ENCODE measurements at regions not wholly inside any gene's neighbourhood (a gene's known extent, or its start where the extent isn't known, plus 50 kb on each side); places are given as distances from the start of the nearest gene placed in this dataset.
A peak's percentile ranks its signal among the peaks of the same experiment; 100 is the strongest.

DNA sequence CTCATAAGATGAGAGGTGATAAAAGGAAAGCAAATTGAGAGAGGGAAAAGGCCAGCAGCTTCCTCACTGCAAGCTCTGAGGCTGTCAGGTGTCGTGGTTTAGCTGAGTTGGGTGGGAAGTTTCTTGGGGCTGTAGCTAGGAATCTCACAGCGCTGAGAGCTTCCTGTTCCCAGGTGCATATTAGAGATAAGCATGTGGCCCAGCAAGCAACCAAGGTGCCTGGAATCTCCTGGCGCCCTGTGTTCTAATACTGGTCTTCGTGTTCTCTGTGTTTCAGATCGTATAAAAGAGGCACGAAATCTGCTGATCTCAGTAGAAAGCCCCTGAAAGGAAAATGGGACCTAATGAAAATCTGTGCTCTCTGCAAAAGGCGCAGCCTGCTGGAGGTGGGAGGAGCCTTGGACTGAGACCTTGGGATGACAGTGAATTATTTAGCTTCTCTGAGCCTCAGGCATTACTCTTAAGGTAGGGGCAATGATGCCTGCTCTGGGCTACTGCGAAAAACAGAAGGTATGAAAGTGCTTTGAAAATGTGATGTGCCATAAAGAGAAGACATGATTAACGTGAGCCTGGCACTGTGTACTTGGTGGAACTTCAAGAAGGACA is 499.9 kb downstream of the TBL1XR1 start:
- no peak for DNase-seq

DNA sequence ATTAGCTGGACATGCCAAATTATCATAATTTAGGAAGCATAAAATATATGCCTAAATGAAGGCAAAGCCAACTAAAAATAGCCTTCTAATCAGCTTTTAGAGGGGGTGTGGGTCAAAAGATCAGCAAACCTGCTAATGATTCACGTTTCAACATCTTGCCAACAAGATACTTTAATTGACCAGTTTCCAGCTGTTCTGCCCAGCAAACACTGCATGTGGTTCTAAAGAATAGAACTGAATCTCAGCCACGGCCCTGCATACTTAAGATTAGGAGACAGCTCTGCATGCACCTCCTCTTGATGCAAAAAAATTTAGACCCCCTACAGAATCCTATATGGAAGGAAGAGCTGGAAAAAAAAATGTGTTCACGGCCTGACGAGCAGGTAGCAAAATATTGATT is 500.5 kb downstream of the TBL1XR1 start:
- no peak for DNase-seq

DNA sequence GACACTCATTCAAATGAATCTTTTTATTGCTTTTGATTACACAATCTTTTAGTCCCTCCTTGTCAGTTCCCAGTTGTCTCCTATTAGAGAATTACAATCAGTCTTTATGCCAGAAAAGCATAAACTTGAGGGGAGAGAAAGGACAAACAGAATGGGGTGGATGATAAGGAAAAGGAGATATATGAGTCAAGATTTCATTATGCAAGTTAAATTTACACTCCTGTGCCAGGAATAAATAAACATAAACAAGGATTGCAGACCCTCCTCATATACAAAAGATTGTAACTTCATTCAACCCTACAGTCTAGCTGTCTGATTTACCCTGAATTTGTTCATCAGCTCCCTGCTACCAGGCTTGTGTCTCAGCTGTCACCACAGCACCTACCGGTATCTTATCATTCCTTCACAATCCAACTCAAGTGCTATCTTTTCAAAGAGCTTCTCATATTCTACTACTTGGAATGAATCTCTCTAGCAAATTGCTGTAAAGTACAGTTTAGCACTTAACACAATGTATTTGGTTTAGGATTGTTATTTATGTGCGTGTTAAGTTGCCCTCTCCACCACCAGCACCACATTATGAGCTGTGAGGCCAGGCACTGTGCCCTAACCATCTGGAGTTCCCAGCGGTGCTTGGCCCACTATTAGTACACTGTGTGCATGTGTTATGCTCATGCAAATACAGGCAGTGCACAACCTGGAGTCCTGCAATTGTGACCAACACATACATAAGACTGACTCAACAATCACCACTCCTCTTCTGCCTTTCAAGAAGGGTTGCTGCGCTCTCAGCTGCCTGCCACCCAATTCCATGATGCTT is 504.1 kb downstream of the TBL1XR1 start:
- DNase-seq = peak; percentile 52

DNA sequence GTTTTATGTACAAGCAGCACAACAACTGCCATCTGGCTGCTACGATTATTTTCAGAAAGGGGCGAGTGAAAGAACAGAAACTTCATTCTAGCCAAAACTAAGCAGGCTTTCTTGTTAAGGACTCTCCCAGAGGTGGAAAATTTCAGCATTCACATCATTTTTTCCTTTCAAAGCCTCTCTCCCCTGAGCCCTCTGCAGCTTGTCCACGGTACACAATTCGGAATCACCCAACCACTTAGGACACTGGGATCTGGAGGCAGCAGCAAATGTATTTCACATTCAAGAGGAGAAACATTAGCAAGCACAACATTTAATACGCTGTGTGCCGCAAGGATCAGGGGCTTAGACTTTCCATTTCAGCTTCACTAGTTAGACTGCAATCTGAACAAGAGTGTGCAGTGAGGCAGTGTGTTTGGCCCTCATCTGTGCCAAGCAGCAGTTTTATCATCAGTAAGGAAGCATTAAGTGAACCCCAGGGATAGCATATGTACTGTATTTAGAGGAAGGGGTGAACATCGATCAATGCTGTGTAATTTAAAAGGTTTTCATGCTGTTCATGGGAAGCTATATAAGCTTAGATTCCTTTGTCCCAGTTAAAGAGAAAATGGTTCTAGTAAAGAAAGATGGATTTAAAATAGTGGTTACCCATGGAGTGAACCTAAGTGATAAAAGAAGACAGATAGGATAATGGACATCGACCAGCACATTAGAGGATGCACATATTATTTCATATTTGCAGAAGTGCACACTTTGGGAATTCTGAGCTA is 504.9 kb downstream of the TBL1XR1 start:
- peak; percentile 42 for DNase-seq

DNA sequence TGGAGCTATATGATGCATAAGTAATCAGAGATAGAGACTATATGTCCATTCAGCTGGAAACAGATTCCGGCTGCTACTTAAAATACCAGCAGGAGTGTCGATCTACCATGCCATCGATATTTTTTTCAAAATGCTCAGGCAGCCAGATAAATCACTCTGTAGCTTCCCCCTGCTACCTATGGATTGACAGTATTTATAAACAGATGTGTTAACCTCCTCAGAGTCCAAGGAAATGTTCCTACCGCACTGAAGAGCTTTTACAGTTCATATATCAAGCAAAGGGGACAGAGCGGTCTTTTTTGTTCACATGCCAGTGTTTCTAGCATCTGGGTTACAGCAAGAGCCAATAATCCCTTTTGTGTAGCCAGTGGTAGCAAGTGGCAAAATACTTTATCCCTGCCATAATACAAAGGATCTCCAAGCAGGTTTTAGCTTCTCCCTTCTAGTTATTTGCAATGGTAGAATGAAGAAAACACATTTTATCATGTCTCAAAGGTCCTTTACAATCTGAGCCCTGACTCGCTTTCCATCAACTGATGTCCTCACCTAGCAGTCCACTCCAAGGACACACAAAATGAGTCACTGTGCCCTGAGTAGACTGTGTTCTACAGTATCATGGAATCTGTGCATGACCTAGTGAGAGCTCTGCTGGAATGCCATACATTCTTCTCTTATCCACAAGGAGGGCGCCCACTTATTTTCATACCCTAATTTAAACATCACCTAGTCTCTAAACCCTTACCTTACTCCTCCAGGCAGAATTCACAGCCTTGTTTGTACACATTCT is 507.0 kb downstream of the TBL1XR1 start:
- DNase-seq = peak; percentile 28

DNA sequence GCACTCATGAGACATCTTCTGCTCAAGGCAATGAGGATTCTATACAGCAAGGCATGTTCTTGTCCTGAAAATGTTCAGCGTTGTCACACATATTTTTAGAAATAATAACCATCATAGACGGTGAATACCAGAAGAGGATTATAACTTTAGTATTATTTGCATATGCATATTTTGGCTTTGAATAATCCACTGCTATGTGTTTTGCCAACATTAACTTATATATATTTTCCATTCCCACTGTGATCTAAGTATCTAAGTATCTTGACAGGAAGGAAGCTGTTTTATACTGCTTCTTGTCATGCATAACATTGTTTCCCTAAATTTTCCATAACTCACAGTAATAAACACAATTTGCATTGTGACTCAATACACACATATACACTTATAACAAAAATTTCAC is 509.5 kb downstream of the TBL1XR1 start:
- no peak for DNase-seq

DNA sequence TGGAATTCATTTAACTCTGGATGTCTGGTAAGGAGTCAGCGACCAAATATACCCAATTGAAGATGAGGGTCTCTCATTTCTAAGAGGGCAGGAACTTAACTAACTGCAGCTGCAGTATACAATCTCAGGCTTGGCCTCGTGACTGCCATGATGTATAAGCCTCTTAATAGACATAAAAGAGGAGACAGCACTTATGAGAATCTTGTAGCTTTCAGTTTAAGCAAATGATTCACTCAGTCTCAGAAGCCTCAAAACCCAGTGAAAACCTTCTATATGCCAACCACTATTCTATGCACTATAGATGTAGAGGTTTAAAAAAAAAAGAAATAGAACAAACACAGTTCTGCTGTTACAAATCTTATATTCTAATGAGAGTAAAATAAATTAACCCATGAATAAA is 513.9 kb downstream of the TBL1XR1 start:
- DNase-seq = no peak

DNA sequence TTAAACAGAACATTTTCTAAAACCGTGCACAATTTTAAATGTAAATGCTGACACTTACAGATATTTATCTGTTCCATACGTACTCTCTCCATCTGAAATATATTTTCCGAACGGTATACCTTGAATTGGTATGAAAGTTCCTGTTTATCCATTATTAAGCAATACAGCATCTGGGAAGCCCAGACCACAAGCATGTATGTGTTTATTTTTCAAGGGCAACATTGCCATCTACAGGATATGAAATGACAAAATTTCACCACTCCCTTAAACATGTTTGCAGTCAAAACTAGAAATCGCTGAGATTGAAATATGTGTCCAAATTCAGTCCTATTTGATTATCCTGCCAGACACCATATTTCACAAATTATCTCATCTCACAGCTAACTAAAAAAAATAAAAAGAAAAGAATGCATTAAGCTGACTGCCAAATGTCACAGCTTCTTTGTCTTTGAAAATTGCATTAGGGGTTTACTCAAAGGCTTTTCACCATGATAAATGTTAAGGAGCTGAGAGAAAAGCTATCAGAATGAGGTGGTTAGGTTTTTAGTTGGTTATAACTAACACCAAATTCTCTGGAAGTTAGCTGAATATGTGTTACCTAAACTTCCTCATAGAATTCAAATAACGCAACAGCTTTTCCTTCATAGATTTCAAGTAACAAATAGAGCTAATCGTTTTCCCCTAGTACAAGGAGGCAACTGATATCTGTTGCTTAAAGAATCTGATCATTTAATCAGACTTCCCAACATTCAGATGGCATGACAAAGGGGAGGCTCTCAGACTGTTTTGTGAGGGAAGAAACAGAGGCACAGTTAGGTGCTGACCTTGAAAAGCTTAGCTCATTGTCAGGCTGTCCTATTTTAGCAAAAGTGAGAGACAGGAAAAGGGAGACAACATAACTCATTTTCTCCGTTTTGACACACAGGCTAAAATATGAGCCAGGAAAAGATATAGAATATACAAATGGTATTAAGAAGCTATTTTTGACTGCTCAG is 533.1 kb downstream of the TBL1XR1 start:
- peak; percentile 80 for DNase-seq

DNA sequence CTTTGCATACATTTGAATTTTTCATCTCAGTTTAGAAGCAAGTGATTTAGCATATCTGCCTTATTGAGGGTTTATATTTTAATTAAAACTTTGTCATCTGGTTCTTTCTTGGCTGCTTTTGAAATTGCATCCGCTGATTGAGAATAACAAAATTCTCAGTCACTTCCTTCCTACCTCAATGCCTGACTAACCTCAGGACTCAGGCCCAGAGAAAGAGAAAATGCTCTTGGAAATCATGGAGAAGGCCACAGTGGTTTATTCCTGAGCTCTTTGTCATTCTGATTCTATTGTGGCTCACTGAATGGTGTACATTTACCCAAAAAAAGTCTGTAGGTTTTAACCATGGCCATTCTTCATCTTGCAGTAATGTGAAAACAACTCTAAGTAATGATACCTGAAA is 533.9 kb downstream of the TBL1XR1 start:
- no peak for DNase-seq

DNA sequence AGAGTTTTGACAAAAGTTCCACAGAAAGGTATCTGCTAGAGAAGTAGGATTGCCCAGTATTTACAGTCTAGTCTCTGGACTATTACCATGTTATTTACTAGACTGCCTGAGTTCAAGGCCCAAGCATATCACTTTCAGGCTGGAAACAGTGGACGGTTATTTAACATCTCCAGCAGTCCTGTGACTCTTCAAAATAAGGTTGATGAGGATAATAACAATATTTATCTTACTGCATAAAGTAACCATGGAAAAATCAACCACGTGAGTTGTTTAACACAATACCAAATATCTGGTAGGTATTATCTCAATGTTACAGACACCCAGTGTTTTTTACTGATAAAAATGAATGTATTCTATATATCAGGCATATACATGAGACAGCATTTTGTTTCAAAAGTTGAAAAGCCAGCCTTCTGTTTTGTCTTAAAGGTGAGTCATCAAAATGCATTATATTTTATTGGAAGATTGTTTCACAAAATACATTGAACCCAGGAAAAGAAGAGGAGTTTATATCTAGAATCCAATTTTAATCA is 535.8 kb downstream of the TBL1XR1 start:
- no peak for DNase-seq

DNA sequence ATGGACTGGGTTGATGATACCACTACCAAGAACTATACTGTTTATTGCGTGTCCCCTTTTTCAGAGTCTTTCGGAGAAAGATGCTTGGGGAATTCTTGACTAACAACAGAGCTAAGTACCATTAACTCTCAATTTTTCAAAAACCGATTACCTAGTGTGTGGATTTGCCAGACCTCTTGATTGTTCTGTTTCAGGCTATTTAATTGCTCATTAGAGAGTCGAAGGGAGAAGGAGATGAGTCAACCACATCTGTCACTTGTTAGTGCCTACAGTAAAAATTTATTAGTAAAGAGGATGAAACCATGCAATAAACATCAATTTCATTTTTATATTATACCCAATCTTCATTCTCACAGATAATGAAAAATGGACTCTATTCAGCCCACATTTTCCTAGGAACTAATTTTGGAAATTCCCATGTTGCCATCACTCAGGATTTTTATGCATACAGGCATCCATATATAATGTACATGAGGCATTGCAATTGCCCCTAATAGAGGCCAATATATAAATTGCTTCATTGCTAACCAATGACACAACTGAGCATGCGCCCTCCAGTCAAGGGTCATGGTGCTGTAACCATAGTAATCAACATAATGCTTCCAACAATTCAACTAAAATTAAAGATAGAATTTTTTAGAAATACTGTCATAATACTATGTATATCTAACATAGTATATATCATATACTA is 541.7 kb downstream of the TBL1XR1 start:
- DNase-seq = peak; percentile 48

DNA sequence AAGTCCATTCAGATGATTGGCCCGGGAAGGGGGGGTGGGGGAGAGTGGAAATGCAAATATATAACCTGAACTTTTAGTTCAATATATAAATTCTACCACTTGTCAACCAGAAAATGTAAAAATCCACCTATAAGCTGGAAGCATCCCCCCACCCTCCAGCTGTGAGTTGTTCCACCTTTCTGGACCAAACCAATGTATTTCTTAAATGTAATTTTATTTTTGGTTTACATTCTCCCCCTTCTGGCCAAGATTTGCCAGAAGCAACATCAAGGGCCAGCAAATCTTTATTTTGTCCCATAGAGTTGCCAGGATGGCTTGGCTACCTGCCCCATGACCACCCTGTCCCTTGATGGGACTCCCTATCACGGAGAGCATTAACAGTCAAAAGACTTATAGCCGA is 545.7 kb downstream of the TBL1XR1 start:
- no peak for DNase-seq

DNA sequence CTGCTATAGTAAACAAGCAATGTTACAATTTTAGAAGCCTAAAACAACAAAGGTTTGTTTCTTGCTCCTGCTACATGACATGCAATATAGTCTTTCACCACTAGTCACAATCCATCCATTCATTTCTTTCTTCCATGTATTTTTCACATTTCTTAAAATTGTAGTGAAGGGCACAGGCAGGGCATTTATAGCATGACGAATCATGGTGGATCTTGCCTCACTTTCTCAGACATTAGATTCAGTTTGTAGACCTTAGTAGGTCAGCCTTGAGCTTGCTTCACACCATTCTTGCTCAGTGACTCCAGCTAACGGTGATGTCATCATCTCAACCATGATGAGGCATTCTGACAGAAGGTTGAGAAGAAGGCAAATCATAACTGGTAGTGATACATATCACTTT is 546.8 kb downstream of the TBL1XR1 start:
- no peak for DNase-seq

DNA sequence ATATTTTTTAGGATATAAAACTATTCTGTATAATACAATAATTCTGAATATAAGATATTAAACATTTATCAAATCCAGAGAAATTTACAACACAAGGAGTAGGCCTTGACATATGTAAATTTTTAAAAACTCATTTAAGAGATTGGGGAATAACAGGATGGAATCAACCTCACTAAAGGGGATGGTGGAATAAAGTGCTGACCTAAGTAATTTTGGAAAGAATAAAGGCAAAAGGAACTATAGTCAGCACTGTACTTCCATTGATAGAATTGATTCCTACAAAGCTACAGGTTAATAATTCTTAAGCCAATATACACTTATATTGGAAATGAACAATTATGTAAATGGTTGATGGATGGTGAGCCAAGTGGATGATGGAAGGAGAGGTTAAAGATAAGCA is 549.3 kb downstream of the TBL1XR1 start:
- no peak for DNase-seq

DNA sequence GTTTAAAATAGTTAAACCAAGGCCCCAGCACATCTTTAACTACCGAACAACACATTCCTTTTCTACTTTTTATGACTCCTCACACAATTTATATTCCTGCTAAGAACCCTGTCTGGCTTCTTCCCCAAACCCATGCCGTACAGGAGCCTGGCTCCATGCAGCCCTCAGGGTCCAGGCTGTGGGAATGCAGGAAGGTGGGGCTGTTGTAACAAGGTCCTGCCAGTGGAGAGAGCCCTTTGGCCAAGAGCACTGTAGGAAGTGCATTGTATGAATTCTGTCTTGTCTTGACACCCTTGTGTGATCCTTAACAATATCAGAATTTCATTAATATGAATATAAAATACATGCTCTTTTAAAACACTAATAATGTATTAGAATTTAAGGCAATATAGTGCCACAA is 563.8 kb downstream of the TBL1XR1 start:
- DNase-seq = no peak

DNA sequence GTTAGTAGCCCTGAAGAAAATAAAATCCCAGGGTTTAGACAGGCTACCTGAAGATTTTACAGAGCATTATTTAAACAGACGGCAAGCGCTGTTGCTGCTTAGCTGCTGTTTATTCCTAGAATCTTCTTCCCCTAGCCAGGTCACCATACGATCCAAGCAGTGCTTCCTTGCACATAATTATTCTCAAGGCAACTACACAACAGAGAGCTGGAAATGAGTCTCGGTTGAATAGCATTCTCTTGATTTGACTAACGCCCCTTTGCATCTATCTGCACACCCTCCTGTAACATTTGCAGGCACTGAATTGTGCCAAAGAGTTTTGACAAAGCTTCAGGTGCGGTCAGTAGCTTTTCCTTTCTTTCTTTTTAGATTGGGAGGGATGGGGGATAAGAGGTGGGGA is 564.4 kb downstream of the TBL1XR1 start:
- DNase-seq = no peak

DNA sequence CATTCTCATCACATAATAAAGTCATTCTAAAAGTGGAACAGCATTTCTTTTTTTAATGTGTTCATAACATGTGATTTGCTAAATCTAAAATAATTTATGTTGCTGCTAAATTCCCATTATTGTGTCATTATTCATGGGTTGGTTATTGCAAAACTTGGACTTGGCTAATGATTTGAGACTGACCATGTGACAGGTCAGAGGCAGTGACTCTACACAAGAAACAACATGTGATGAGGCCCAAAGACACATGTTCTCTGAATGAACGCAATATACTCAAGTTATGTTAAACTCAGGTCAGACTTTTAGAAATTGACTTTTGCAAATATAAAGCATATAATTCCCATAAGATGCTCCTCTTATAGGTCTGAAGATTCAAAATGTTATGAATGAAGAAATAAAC is 566.1 kb downstream of the TBL1XR1 start:
- no peak for DNase-seq

DNA sequence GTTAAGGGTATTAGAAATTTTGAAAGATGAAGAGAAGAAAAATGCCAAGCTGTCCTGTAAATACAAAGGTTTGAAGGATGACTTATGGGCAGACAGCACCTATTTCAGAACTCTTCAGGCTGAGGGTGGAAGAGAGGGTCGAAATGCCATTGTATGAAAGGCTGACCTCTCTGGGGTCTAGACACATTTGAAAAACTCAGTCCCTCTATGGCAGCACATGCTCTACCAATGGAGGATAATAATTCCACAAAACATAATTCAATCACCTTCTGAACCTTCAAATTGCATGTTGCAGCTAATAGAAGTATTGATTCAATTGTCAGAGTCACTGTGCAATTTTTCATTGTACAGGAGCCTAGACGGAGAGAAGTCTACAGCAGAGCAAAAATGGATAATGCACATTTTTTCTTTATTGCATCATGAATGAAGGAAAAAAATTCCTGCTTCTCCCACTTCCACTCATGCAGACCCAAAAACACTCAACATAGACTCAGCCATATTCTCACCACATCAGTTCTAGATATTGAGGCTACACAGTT is 569.1 kb downstream of the TBL1XR1 start:
- no peak for DNase-seq

DNA sequence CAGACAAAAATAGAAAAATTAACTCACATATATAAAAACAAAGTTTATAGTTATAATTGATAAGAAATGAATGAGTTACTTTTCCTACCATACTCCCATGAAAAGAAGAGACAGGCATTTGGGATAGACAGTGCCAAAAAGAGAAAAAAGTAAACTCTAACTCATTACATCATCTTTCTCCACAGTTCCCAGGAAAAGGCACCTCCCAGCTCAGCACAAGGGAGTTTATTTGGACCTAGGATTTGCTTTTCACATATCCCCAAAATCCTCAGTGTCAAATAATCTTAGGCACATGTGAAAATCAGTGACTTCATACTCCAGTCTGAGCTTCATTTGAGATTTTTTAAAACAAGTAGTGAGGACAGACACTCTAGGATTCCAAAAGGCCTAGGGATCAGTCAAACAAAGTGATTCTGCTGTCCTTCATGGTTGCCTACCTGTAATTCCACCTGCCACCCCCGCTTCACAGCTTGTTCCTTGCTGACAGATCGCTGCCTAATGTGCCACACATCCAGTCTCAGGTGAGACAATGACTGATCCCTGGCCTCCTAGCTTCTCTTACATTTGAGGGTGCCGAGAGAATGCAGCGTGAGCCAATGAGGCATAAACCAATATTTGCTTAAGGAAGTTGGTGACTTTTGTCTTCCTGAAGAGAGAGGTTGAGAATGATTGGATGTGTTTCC is 573.7 kb downstream of the TBL1XR1 start:
- no peak for DNase-seq

DNA sequence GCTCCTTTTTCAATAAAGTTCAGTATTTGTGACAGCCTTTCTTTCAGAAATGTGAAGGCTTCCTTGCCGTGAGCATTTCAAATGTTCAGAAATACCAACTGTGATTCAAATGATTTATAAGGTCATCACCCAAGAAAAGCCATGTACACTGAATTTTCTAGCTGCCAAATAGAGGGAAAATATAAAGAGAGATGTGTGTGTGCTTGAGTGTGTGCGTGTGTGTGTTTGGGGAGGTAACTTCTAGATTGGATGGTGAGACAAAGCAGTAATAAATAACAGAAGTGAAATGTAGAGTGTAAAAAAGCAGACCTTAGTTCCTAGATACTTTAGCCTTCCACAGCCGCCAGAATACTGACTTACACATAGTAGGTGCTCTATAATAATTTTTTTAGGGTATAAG is 577.4 kb downstream of the TBL1XR1 start:
- no peak for DNase-seq
